ENCODE measurements at regions not wholly inside any gene's neighbourhood (a gene's known extent, or its start where the extent isn't known, plus 50 kb on each side); places are given as distances from the start of the nearest gene placed in this dataset.

DNA sequence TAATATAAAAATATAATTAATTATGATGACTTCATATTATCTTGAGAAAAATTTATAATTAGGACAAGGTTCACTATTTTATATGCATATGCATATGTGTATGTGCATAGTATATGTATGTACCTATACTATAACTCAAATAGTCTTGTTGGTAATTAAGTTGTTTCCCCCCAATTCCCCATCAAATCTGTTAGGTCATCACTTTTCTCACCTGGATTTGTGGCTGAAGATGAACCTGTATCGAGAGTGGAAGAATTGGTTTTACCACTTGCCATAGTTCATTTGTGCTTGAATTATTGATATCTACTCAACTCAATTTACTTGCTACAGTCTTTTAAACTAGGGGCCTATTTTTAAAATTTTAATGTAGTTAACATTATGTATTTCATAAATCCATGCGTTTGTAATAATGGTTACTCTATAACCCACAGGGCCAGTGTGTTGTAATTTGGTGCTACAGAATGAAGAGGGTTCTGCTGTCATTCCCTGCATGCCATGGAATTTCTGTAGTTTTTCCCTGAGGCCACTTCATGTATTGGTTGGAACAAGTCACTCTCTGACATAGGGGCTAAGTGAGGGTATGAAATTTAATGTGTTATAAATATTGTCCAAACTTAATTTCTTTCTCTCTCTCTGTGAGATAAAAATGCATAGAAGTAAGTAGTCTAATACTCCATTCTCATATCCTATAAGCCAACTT is 74.9 kb downstream of the TAF11L14 start:
- TF ChIP-seq CTCF (IDR thresholded peaks at IDR 0.05) (no peak), POLR2AphosphoS5 (IDR thresholded peaks at IDR 0.05) (no peak), POLR2A (IDR thresholded peaks at IDR 0.05) (no peak)

Data from breast epithelium (tissue), 3 donors.